HEK293T (cell line): ENCODE measurements at regions not wholly inside any gene's neighbourhood (a gene's known extent, or its start where the extent isn't known, plus 50 kb on each side); places are given as distances from the start of the nearest gene placed in this dataset.

Experiments used
- FOXM1 ChIP-seq: fragments of 450-650 bp; IDR thresholded peaks from 2 replicates; pipeline ENCODE4 v1.6.1; 2017; ENCODE audit warnings: mild to moderate bottlenecking, borderline replicate concordance
- HDGF ChIP-seq: fragments of 450-650 bp; IDR thresholded peaks from 2 replicates; pipeline ENCODE4 v1.6.1; 2017; ENCODE audit warnings: antibody characterized with exemption, borderline replicate concordance
- NFRKB ChIP-seq: fragments of 450-650 bp; IDR thresholded peaks from 2 replicates; pipeline ENCODE4 v1.6.1; 2016; ENCODE audit warnings: mild to moderate bottlenecking, moderate library complexity
- SP1 ChIP-seq: fragments of 450-650 bp; IDR thresholded peaks from 2 replicates; pipeline ENCODE4 v1.6.1; 2017
- SUZ12 ChIP-seq: fragments of 450-650 bp; IDR thresholded peaks from 2 replicates; pipeline ENCODE4 v1.6.1; 2016; ENCODE audit warnings: mild to moderate bottlenecking
- ZNF384 ChIP-seq: fragments of 450-650 bp; IDR thresholded peaks from 2 replicates; pipeline ENCODE4 v1.6.1; 2016

GRCh38 chr2:44116319-44116718 lies 52.4 kb upstream of the PPM1B start:
- TF ChIP-seq SUZ12 (no peak), ZNF384 (no peak), HDGF (no peak), SP1 (no peak), FOXM1 (no peak), NFRKB (no peak)
